CD14-positive monocyte (primary cell): ENCODE measurements at regions not wholly inside any gene's neighbourhood (a gene's known extent, or its start where the extent isn't known, plus 50 kb on each side); places are given as distances from the start of the nearest gene placed in this dataset.

Experiments used
- DNase-seq, 3 donors: peaks; one replicate each; pipeline ENCODE4 v3.0.0-alpha.2; 2011 to 2022
- H2AFZ ChIP-seq: 2 replicates; pipeline ENCODE4 v1.6.0; 2012; ENCODE audit warnings: mild to moderate bottlenecking, low read depth, low read length, inconsistent platforms; ENCODE audit not compliant: insufficient read depth, poor library complexity, severe bottlenecking
- H3K27ac ChIP-seq, 2 donors: 1 replicate in 1 of 2; 2 replicates in 1 of 2; pipeline ENCODE4 v1.5.1; 2012 to 2013; ENCODE audit warnings: low read length in 2 of 2, control low read depth in 1 of 2, inconsistent platforms in 1 of 2, low read depth in 1 of 2, mild to moderate bottlenecking in 1 of 2
- H3K27me3 ChIP-seq, 2 donors: one replicate each; pipeline versions ENCODE4 v1.6.0 to v1.6.1; 2011 to 2013; ENCODE audit warnings: low read length in 2 of 2; ENCODE audit not compliant: control insufficient read depth in 2 of 2, insufficient read depth in 2 of 2
- H3K36me3 ChIP-seq, 2 donors: replicated peaks in 1 of 2; 1 replicate in 1 of 2; 2 replicates in 1 of 2; pipeline versions ENCODE4 v1.5.1 to v1.6.1; 2012 to 2013; ENCODE audit warnings: low read length in 2 of 2, control low read depth in 1 of 2, inconsistent platforms in 1 of 2, mild to moderate bottlenecking in 1 of 2; ENCODE audit not compliant: insufficient read depth in 2 of 2, control insufficient read depth in 1 of 2
- H3K4me1 ChIP-seq, 2 donors: 1 replicate in 1 of 2; 2 replicates in 1 of 2; pipeline versions ENCODE4 v1.5.1 to v1.6.1; 2012 to 2013; ENCODE audit warnings: low read length in 2 of 2, control low read depth in 1 of 2, inconsistent platforms in 1 of 2, mild to moderate bottlenecking in 1 of 2, moderate library complexity in 1 of 2; ENCODE audit not compliant: insufficient read depth in 2 of 2, control insufficient read depth in 1 of 2
- H3K4me2 ChIP-seq: replicated peaks from 2 replicates; pipeline ENCODE3; 2012; ENCODE audit warnings: low read length, moderate library complexity, mild to moderate bottlenecking; ENCODE audit not compliant: poor library complexity, severe bottlenecking; ENCODE audit errors: extremely low read depth
- H3K4me3 ChIP-seq, 3 experiments: fragments of 200-600 bp in 1 of 3; sonication (generic) in 1 of 3; replicated peaks in 1 of 3; 1 replicate in 2 of 3; 2 replicates in 1 of 3; pipeline ENCODE4 v1.5.1; 2011 to 2013; ENCODE audit warnings: low read length in 3 of 3, mild to moderate bottlenecking in 3 of 3, control low read depth in 2 of 3, low read depth in 2 of 3, inconsistent platforms in 1 of 3, moderate library complexity in 1 of 3
- H3K79me2 ChIP-seq: 2 replicates; pipeline ENCODE4 v1.6.0; 2012; ENCODE audit warnings: mild to moderate bottlenecking, control low read depth, inconsistent platforms, low read length, moderate library complexity; ENCODE audit not compliant: insufficient read depth
- H3K9ac ChIP-seq: 2 replicates; pipeline ENCODE4 v1.6.0; 2017; ENCODE audit warnings: low read length, mild to moderate bottlenecking; ENCODE audit not compliant: insufficient read depth, poor library complexity, severe bottlenecking
- H3K9me3 ChIP-seq, 2 donors: replicated peaks in 1 of 2; 1 replicate in 1 of 2; 2 replicates in 1 of 2; pipeline versions ENCODE4 v1.5.1 to v1.6.1; 2012 to 2013; ENCODE audit warnings: low read length in 2 of 2, control low read depth in 1 of 2; ENCODE audit not compliant: control insufficient read depth in 1 of 2, insufficient read depth in 1 of 2
- H4K20me1 ChIP-seq: 2 replicates; pipeline ENCODE4 v1.6.0; 2012; ENCODE audit warnings: mild to moderate bottlenecking, low read length, control low read depth, moderate library complexity; ENCODE audit not compliant: insufficient read depth
- H3K27ac Mint-ChIP-seq, 7 donors: one replicate each; pipeline ENCODE4 v1.8.0; 2020; ENCODE audit warnings: mild to moderate bottlenecking in 7 of 7, mixed read lengths in 7 of 7, moderate library complexity in 6 of 7, inconsistent platforms in 2 of 7
- H3K27me3 Mint-ChIP-seq, 3 donors: one replicate each; pipeline ENCODE4 v1.8.0; 2021 to 2022; ENCODE audit warnings: low read depth in 3 of 3, mild to moderate bottlenecking in 3 of 3, mixed read lengths in 3 of 3, moderate library complexity in 3 of 3, inconsistent platforms in 1 of 3
- H3K36me3 Mint-ChIP-seq, 2 donors: one replicate each; pipeline ENCODE4 v1.8.0; 2020; ENCODE audit warnings: mixed read lengths in 2 of 2, inconsistent platforms in 1 of 2, mild to moderate bottlenecking in 1 of 2
- H3K4me1 Mint-ChIP-seq: one replicate; pipeline ENCODE4 v1.8.0; 2020; ENCODE audit warnings: mild to moderate bottlenecking, mixed read lengths
- H3K4me3 Mint-ChIP-seq, 2 donors: one replicate each; pipeline ENCODE4 v1.8.0; 2020; ENCODE audit warnings: mild to moderate bottlenecking in 2 of 2, mixed read lengths in 2 of 2, moderate library complexity in 1 of 2
- H3K9me3 Mint-ChIP-seq, 7 donors: one replicate each; pipeline ENCODE4 v1.8.0; 2020 to 2022; ENCODE audit warnings: mixed read lengths in 7 of 7, mild to moderate bottlenecking in 6 of 7, moderate library complexity in 6 of 7, inconsistent platforms in 2 of 7
- WGBS: methylation state at CpG from one replicate; pipeline ENCODE4 v1.1.5; 2013; ENCODE audit warnings: missing lambda C conversion rate; ENCODE audit not compliant: insufficient coverage; 5-methylcytosine and 5-hydroxymethylcytosine counted together
- intact Hi-C, 2 donors: fragments of 100-400 bp; cut with micrococcal nuclease; formaldehyde crosslinking; loops; one replicate each; pipeline versions ENCODE4 v1.15.0 to v1.15.1; 2023
- TF ChIP-seq, protein P1 (sequence below): fragments of 200-600 bp; IDR thresholded peaks from one replicate; pipeline ENCODE4 v1.8.0; 2022; ENCODE audit warnings: antibody characterized with exemption, mild to moderate bottlenecking

DNA sequence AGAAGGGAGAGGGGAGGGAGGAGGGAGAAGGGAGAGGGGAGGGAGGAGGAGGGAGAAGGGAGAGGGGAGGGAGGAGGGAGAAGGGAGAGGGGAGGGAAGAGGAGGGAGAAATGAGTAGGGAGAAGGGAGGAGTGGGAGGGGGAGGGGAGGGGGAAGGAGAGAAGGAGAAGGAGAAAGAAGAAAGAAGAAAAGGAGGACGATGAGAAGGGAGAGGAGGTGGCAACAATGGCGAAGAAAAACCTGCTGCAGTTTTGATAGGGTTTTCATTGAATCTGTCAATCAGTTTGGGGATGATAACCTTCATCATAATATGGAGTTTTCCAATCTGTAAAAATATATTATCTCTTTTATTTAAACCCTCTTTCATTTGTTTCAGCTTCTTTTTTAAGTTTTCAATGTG lies 185.2 kb downstream of the ADAM29 start:
- no peaks in the 10 kb centered on the region for H3K27me3 Mint-ChIP-seq
- no peaks in the 10 kb centered on the region for H3K79me2 ChIP-seq
- no peak for DNase-seq
- intact Hi-C loops, result no loop called here
- no peaks in the 10 kb centered on the region for H3K36me3 Mint-ChIP-seq
- no CpG with 5 or more reads among the region's 2 CpGs for WGBS
- H3K4me2 ChIP-seq, result no peak overlapping the region
- H2AFZ ChIP-seq, result no peak overlapping the region
- H3K27me3 ChIP-seq, result no peaks in the 10 kb centered on the region
- H3K27ac Mint-ChIP-seq, result no peak overlapping the region
- no peak overlapping the region for H3K27ac ChIP-seq
- TF ChIP-seq, protein P1, sequence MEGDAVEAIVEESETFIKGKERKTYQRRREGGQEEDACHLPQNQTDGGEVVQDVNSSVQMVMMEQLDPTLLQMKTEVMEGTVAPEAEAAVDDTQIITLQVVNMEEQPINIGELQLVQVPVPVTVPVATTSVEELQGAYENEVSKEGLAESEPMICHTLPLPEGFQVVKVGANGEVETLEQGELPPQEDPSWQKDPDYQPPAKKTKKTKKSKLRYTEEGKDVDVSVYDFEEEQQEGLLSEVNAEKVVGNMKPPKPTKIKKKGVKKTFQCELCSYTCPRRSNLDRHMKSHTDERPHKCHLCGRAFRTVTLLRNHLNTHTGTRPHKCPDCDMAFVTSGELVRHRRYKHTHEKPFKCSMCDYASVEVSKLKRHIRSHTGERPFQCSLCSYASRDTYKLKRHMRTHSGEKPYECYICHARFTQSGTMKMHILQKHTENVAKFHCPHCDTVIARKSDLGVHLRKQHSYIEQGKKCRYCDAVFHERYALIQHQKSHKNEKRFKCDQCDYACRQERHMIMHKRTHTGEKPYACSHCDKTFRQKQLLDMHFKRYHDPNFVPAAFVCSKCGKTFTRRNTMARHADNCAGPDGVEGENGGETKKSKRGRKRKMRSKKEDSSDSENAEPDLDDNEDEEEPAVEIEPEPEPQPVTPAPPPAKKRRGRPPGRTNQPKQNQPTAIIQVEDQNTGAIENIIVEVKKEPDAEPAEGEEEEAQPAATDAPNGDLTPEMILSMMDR, result no peak
- no peaks in the 10 kb centered on the region for H3K4me1 Mint-ChIP-seq
- H3K4me3 ChIP-seq, result no peak overlapping the region
- no peak overlapping the region for H3K9ac ChIP-seq
- H4K20me1 ChIP-seq, result no peaks in the 10 kb centered on the region
- no peaks in the 10 kb centered on the region for H3K4me1 ChIP-seq
- H3K36me3 ChIP-seq, result no peaks in the 10 kb centered on the region
- H3K9me3 Mint-ChIP-seq, result peaks cover 0 to 6% (median 4%) of the 10 kb centered on the region in 7 donors
- H3K9me3 ChIP-seq, result peaks cover 2 to 3% of the 10 kb centered on the region in 2 donors
- H3K4me3 Mint-ChIP-seq, result no peak overlapping the region

DNA sequence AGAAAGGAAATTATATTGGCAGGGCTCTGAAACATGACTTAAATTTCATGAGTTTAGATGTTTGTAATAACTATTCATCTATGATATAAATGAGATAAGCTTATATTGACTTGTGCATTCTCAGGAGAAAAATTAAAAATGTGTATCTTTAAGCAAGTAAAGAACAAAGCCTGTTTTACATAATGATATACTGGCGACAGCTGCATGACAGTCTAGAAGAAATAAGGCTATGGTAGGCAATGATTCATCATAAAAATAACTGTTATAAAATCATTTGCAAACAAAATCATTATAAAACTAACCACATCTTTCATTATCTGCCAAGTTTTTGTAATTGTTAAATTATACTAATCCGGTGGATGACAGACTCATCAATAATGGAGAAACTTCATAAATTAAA lies 188.1 kb downstream of the ADAM29 start:
- Histone ChIP-seq H3K27me3 (no peaks in the 10 kb centered on the region), H3K79me2 (no peaks in the 10 kb centered on the region), H3K27ac (no peak overlapping the region), H3K9me3 (peaks cover 10 to 20% of the 10 kb centered on the region in 2 donors), H3K4me2 (no peak overlapping the region), H3K4me3 (no peak overlapping the region), H4K20me1 (no peaks in the 10 kb centered on the region), H3K4me1 (no peaks in the 10 kb centered on the region), H3K9ac (no peak overlapping the region), H2AFZ (no peak overlapping the region), H3K36me3 (no peaks in the 10 kb centered on the region)
- no peaks in the 10 kb centered on the region for H3K36me3 Mint-ChIP-seq
- H3K4me1 Mint-ChIP-seq, result no peaks in the 10 kb centered on the region
- DNase-seq, result no peak
- H3K9me3 Mint-ChIP-seq, result peaks cover 5 to 15% (median 9%) of the 10 kb centered on the region in 7 donors
- no peak overlapping the region for H3K4me3 Mint-ChIP-seq
- TF ChIP-seq, protein P1, result no peak
- H3K27ac Mint-ChIP-seq, result no peak overlapping the region
- intact Hi-C loops, result no loop called here
- H3K27me3 Mint-ChIP-seq, result no peaks in the 10 kb centered on the region
- WGBS, result no CpG with 5 or more reads among the region's 2 CpGs
